ENCODE measurements at regions not wholly inside any gene's neighbourhood (a gene's known extent, or its start where the extent isn't known, plus 50 kb on each side); places are given as distances from the start of the nearest gene placed in this dataset.

DNA sequence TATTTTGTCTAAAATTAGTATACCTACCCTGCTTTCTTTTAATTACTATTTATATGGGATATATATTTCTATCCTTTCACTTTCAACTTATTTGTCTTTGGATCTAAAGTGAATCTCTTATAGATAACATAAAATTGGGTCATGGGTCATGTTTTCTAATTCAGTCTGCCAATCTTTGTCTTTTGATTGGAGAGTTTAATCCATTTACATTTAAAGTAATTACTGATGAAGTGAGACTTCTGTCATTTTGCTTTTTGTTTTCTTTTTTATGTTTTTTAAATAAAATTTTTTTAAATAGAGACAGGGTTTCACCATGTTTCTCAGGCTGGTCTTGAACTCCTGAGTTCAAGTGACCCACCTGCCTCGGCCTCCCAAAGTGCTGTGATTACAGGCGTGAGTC, 50.5 kb upstream of the PRDM1 start:
- DNase-seq (ENCODE audit: low read depth in 2 of 3, low spot score in 2 of 3): no peak

DNA sequence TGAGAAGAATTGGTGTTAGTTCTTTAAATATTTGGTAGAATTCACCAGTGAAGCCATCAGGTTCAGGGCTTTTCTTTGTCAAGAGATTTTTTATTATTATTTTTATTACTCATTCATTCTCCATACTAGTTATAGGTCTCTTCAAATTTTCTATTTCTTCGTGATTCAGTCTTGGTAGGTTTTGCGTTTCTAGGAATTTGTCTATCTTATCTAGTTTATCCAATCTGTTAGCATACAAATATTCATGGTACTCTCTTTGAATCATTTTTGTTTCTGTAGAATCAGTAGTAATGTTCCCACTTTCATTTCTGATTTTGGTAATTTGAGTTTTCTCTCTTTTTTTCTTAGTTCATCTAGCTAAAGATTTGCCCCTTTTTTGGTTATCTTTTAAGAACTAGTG, 52.3 kb upstream of the PRDM1 start:
- DNase-seq (ENCODE audit: low read depth in 2 of 3, low spot score in 2 of 3): no peak

DNA sequence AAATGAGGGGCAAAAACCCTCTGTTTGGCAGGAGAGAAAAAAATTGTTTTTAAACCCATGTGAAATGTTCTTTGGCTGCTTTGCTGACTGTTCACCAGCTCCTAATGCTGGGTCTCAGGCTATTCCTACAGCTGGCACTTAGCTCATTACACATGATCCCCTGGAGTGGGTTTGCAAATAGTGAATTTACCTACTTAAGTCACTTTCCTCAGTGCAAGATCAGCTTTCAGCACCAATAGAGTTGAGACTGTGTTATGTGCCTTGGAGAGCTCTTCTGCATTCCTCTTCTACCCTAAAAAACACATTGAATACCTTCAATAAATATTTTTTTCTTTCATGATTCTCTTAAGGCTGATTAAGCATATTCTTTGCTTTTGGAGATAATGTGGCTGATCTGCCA, 58.4 kb upstream of the PRDM1 start:
- DNase-seq (ENCODE audit: low read depth in 2 of 3, low spot score in 2 of 3): no peak

DNA sequence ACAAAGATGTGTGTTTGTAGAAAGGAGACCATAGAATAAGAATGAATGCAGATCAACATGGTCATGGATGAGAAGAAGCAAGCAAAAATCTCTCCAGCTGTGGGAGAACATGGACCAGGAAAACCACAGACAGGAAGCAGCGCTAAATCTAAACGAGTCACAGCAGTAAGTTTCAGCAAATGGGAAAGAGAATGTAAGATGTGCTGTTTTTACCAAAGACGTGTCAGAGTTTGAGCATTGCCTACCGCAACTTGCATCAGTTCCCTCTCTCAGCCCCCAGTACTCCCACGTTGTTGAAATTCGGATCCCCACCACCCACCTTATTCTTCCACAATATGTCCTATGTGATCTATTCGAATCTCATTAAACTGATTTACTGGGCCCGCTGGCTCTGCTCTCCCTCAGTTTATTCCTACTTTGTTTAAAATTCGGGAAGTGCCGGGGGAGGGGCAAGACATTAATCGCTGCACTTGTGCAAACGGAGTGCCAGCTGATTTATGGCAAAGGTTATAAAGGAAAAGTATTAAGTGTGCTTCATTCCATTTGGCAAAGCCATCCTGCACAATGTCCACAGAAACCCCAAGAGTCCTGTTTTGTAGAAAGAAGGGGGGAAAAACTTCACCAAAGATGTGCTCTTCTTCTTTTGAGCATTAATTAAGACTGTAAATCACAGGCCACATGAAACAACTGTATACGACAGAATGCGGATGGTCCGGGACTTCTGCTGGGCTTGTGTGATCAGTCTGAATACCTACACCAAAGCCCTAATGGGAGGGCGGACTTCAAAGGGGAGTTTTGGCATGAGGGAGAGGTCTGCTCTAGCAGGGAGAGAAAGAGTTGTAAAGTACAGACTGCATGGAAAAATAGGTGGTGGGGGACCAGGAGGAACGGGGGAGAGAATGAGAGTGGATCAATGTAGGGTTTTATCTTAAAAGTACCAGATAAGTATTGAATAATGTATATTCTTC, 59.1 kb upstream of the PRDM1 start:
- DNase-seq (ENCODE audit: low read depth in 2 of 3, low spot score in 2 of 3): no peak

GRCh38 chr6:106025655-106026054, 60.5 kb upstream of the PRDM1 start:
- DNase-seq (ENCODE audit: low read depth in 2 of 3, low spot score in 2 of 3): no peak

GRCh38 chr6:106022801-106023200, 63.3 kb upstream of the PRDM1 start:
- no peak for DNase-seq (ENCODE audit: low read depth in 2 of 3, low spot score in 2 of 3)

- DNase-seq (ENCODE audit: low read depth in 2 of 3, low spot score in 2 of 3): no peak
Measured at GRCh38 chr6:106017454-106017853, 68.7 kb upstream of the PRDM1 start.

DNA sequence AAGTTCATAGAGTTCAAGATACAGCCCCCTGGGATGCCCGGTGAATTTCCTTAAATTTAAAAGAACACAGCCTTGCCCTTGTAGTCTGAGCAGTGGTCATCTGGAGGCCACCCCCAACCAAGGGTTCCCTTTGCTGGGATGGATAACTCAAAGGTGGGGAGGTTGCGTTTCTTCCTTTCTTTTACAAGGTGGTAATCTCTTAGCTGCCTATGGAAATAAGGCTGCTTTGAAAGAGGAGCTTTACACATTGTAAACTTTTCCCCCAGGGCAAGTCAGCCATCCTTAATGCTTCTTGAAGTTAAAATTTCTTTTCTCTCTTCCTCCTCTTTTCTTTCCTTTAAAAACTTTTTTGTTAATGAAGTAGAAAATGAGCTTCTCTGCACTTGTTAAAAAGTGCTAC, 71.2 kb upstream of the PRDM1 start:
- DNase-seq (ENCODE audit: low read depth in 2 of 3, low spot score in 2 of 3): no peak

DNA sequence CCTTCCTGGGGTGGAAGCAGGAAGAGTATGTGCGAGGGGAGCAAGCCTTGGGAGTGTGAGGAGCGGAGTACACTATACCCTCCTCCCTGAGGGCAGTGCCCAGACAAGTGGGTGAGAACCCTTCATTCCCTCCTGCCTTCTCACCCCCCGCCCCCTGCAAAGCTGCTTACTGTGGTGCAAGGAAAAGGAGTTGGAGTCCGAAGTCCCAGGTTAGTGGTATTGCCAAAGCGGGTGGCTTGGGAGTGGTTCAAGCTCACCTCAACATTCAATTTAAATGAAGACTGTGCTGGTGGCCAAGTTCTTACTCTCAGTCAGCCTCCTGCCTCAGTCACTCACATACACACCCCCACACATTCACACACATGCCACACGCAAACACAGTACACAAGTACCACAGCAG, 74.7 kb upstream of the PRDM1 start:
- no peak for DNase-seq (ENCODE audit: low read depth in 2 of 3, low spot score in 2 of 3)

DNA sequence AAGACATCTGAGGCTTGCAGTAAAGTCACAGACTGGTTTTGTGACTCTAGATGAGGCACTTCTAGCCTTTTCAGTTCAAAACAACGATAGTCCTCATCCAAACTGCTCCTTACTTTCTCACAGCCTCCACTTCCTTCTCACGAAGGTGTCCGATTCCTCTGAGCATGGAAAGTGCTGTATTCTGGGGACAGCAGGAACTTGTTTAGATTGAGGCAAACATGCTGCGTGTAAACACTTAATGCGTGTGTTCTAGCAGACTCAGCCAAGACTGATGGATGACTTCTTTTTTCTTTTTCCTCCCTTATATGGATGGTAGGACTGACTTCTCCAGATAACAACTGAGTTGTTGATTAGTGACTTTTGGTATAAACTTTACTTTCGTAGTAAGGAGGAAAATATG, 80.2 kb upstream of the PRDM1 start:
- DNase-seq (ENCODE audit: low read depth in 2 of 3, low spot score in 2 of 3): no peak

GRCh38 chr6:106005013-106005412, 81.1 kb upstream of the PRDM1 start:
- DNase-seq (ENCODE audit: low read depth in 2 of 3, low spot score in 2 of 3): no peak

DNA sequence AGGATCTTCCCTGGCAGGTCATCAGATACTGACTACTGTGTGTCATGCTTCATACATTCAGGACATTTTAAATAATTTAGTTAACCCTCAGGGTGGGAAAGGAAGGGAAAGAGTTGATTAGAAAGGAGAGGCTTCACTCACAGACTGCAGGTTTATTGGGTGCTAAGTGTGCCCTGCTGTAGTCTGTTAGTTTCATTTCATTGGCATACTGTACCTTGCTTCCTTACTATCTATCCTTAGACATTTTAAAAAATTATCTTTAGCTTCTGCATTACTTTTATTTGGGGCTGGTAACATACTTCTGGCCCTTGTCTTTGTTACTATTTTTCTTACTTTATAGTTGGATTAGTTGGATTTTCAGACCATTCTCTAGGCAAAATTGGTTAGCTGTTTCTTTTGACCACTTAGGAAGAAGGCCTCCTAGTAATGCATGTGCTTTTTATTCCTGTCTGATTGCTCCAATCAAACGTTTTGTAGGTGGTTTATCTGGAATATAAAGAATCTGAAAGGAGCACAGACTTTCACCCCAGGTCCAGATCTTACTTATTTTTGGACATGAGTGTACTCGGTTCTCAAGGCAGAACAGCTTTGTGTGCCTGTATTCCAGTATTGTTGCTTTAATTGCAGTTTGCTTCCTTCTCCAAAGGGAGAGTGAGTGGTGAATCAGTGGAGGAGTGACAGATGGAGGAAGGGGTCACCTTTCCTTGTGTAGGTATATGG, 82.7 kb upstream of the PRDM1 start:
- DNase-seq (ENCODE audit: low read depth in 2 of 3, low spot score in 2 of 3): no peak

DNA sequence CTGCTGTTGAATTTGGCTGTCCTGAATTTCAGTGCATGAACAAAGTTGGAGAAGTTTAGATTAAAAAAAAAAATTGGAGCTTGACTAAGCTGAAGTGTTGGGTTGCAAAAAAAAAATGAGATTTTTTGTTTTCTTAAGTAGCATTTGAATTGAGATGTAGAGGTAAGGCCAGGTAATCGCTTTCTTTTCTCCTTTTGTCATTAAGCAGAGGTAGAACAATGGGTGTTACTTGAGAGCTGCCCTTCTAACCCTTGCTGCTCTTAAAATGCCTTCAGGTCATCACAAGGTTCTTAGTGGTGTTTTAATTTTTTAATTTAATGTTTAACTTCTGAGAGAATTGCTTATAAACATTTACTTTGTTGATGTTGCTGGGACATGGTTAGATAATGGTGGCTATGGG, 84.1 kb upstream of the PRDM1 start:
- no peak for DNase-seq (ENCODE audit: low read depth in 2 of 3, low spot score in 2 of 3)

GRCh38 chr6:106000935-106001334, 85.2 kb upstream of the PRDM1 start:
- no peak for DNase-seq (ENCODE audit: low read depth in 2 of 3, low spot score in 2 of 3)

DNA sequence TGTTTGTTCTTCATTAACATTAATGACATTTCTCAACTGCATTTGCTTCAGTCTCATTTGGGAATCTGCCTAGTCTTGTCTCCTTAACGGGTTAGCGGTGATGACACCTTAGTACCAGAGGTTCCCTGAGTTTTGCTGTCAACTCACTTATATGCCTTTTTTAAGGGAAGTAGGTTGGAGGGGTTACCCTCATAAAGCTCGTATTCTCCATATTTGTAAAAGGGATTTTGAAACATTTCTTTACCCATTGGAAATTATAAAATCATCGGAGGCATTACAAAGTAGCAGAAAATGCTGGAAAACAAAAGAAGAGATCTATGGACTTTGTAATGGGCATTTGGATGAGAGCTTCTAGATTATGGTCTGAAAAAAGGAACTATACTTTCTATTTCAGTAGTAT, 88.7 kb upstream of the PRDM1 start:
- no peak for DNase-seq (ENCODE audit: low read depth in 2 of 3, low spot score in 2 of 3)

DNA sequence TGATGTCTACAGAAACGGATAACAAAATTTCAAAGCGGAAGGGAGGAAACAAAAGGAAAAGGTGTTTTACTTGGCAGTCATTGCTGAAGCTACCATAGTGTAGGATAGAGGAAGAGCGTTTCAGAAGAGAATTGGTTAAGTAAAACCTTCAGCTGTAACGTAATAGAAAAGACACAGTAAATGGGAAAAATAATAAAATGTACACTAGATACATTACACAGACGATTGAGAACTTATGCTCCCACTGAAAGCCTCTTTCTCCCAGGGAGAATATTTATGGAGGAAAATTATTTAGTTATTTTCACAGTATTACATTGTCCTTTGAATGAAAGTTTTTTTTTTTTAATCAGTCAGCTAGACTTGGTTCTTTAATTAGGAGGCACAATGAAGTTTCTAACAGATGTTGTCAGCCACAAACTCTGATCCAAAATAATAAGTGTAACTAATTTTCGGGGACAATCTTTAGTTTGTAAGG, 90.7 kb upstream of the PRDM1 start:
- no peak for DNase-seq (ENCODE audit: low read depth in 2 of 3, low spot score in 2 of 3)

DNA sequence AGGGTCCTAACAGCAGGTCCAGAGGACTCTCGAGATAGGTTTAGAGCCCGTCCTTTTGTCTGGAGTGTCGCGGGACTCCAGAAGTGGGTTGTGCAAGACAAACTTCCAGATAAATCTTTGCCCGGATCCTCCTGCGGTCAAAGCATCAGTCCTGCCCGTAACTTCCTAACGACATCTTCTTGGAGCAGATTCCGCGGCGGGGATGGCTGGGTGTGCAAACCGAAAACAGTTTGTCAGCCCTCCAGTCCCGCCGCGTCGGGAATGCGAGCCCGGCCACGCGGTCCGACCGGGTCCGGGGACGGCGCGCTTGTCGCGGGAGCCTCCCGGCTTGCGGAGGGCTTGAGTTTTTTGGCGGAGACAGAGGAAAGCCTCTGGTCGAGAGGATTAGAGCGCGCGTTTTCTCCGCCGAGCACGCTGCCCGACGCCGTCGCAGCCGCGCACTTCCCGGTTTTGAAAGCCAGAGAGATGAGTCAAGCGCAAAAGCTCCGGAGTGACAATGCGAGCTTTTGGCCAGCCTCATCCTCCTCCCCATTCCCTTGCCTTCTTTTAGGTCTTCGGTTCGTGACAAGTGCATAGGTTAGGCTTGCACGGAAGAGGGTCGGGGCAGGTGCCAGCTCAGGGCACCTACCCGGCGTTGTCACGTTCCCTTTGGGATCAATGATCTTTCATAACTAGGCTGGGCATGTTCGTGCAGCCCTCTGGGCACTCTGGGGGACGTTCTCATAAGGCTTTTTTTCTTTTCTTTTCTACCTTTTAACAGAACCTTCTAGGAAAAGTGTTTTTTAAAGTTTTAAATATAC, 91.3 kb upstream of the PRDM1 start:
- DNase-seq (ENCODE audit: low read depth in 2 of 3, low spot score in 2 of 3): peak; percentile 18 to 29 (median 21)

DNA sequence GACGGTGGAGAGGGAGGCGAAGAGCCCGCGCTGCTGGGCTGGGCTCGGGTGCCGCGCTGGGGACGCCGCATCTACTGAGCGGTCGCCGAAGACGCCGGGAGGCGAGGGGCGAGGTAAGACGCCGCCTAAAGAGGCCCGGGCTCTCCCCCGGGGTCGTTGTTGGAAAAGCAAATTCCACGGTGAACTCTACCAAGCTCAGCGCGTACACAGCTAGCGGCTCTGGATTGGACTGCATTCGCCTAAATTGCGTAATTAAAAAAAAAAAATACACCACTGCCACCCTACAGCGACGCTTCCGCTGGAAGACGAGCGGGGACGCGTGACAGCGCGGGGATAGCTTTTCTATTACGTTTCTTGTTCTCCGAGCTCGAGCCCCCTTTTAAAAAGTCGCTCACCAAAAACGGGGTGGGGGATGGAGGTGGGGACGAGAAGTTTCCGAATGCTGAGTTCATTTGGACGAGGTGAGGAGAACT, 92.0 kb upstream of the PRDM1 start:
- DNase-seq (ENCODE audit: low read depth in 2 of 3, low spot score in 2 of 3): peak in 1 of 3 experiments; percentile 32

- DNase-seq (ENCODE audit: low read depth in 2 of 3, low spot score in 2 of 3): no peak
Measured at GRCh38 chr6:105993341-105994117, 92.6 kb upstream of the PRDM1 start.

GRCh38 chr6:105992315-105992961, 93.7 kb upstream of the PRDM1 start:
- peak; percentile 61 to 80 (median 69) for DNase-seq (ENCODE audit: low read depth in 2 of 3, low spot score in 2 of 3)
